ENCODE measurements at regions not wholly inside any gene's neighbourhood (a gene's known extent, or its start where the extent isn't known, plus 50 kb on each side); places are given as distances from the start of the nearest gene placed in this dataset.

DNA sequence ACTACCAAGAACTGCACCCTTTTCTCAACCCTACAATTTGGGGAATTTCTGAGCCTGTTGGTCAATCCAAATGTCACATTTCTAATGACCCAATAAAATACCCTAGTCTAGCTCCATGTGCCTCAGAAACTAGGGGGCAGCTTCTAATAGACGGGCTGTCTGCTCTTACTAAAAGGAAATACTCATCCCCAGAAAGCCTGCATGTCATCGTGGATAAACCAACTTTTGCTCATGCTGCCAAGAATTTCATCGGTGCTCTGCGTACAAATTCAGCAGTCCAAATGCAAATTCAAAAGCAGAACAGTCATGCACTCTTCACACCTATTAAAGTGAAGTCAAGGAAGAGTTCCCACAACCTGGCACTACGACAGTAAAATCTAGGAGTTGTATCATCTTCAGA is 377.3 kb downstream of the LNPK start:
- TF ChIP-seq, protein P1, sequence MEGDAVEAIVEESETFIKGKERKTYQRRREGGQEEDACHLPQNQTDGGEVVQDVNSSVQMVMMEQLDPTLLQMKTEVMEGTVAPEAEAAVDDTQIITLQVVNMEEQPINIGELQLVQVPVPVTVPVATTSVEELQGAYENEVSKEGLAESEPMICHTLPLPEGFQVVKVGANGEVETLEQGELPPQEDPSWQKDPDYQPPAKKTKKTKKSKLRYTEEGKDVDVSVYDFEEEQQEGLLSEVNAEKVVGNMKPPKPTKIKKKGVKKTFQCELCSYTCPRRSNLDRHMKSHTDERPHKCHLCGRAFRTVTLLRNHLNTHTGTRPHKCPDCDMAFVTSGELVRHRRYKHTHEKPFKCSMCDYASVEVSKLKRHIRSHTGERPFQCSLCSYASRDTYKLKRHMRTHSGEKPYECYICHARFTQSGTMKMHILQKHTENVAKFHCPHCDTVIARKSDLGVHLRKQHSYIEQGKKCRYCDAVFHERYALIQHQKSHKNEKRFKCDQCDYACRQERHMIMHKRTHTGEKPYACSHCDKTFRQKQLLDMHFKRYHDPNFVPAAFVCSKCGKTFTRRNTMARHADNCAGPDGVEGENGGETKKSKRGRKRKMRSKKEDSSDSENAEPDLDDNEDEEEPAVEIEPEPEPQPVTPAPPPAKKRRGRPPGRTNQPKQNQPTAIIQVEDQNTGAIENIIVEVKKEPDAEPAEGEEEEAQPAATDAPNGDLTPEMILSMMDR (IDR thresholded peaks at IDR 0.05) = no peak
- TF ChIP-seq POLR2A (IDR thresholded peaks at IDR 0.05) = no peak
- TF ChIP-seq POLR2AphosphoS5 (IDR thresholded peaks at IDR 0.05) = no peak
- TF ChIP-seq EP300 (IDR thresholded peaks at IDR 0.05) = no peak
